HG03066 (cell line): ENCODE measurements at regions not wholly inside any gene's neighbourhood (a gene's known extent, or its start where the extent isn't known, plus 50 kb on each side); places are given as distances from the start of the nearest gene placed in this dataset.
"Not testable (repeated sequence)": the region's sequence is repeated elsewhere in the genome, so short reads cannot be mapped to it uniquely, and the experiment has no call there.

Experiments used
- ATAC-seq: cut with Tn5 transposase; IDR thresholded peaks from one replicate; pipeline ENCODE4 v1.9.1; 2021; ENCODE audit warnings: low read depth; ENCODE audit not compliant: unreplicated experiment

- ATAC-seq, result no peak
These were observed 1384.0 kb downstream of the ZPLD1 start for GRCh38 chr3:103818800-103819199.

- ATAC-seq, result no peak
These were observed 1390.8 kb downstream of the ZPLD1 start for GRCh38 chr3:103825586-103825985.

- ATAC-seq, result no peak
These were observed 1395.0 kb downstream of the ZPLD1 start for GRCh38 chr3:103829723-103830326.

GRCh38 chr3:103847081-103848062 is 1412.6 kb downstream of the ZPLD1 start:
- ATAC-seq, result no peak

GRCh38 chr3:103851793-103852192 is 1417.0 kb downstream of the ZPLD1 start:
- no peak for ATAC-seq

- no peak for ATAC-seq
These were observed 1427.6 kb downstream of the ZPLD1 start for GRCh38 chr3:103862415-103862814.

- ATAC-seq, result no peak
These were observed 1428.6 kb downstream of the ZPLD1 start for GRCh38 chr3:103863381-103863780.

- no peak for ATAC-seq
These were observed 1431.3 kb downstream of the ZPLD1 start for GRCh38 chr3:103866113-103866512.

GRCh38 chr3:103873021-103873420 is 1438.2 kb downstream of the ZPLD1 start:
- ATAC-seq, result no peak

GRCh38 chr3:103873897-103874545 is 1439.2 kb downstream of the ZPLD1 start:
- no peak for ATAC-seq

GRCh38 chr3:103881809-103882208 is 1447.0 kb downstream of the ZPLD1 start:
- ATAC-seq, result not testable (repeated sequence)

- no peak for ATAC-seq
These were observed 1454.9 kb downstream of the ZPLD1 start for GRCh38 chr3:103889675-103890074.

GRCh38 chr3:103894162-103894822 is 1459.5 kb downstream of the ZPLD1 start:
- ATAC-seq, result no peak

- ATAC-seq, result no peak
These were observed 1464.5 kb downstream of the ZPLD1 start for GRCh38 chr3:103899328-103899727.

GRCh38 chr3:103904991-103905390 is 1461.7 kb upstream of the ALCAM start:
- ATAC-seq, result no peak

GRCh38 chr3:103906304-103906703 is 1460.4 kb upstream of the ALCAM start:
- no peak for ATAC-seq

GRCh38 chr3:103906808-103907207 is 1459.9 kb upstream of the ALCAM start:
- no peak for ATAC-seq

- ATAC-seq, result no peak
These were observed 1459.1 kb upstream of the ALCAM start for GRCh38 chr3:103907567-103907966.

GRCh38 chr3:103909395-103909794 is 1457.3 kb upstream of the ALCAM start:
- no peak for ATAC-seq

- ATAC-seq, result no peak
These were observed 1448.4 kb upstream of the ALCAM start for GRCh38 chr3:103918336-103918735.

- ATAC-seq, result no peak
These were observed 1447.4 kb upstream of the ALCAM start for GRCh38 chr3:103919327-103919726.
